T-helper 1 cell treated with Interleukin-12 subunit alpha and Interleukin-12 subunit beta and Interleukin-4 antibody, amounts not matched to agents 30 μg/mL and 1 μg/mL, for 36 hours (primary cell): ENCODE measurements at regions not wholly inside any gene's neighbourhood (a gene's known extent, or its start where the extent isn't known, plus 50 kb on each side); places are given as distances from the start of the nearest gene placed in this dataset.

Experiments used
- H3K27ac Mint-ChIP-seq: one replicate; pipeline ENCODE4 v1.8.0; 2021; ENCODE audit warnings: mild to moderate bottlenecking, mixed read lengths
- H3K27me3 Mint-ChIP-seq: one replicate; pipeline ENCODE4 v1.8.0; 2021; ENCODE audit warnings: low read depth, mixed read lengths
- H3K36me3 Mint-ChIP-seq: one replicate; pipeline ENCODE4 v1.8.0; 2021; ENCODE audit warnings: low read depth, mixed read lengths
- H3K4me1 Mint-ChIP-seq: one replicate; pipeline ENCODE4 v1.8.0; 2021; ENCODE audit warnings: low read depth, mixed read lengths
- H3K4me3 Mint-ChIP-seq: one replicate; pipeline ENCODE4 v1.8.0; 2021; ENCODE audit warnings: mild to moderate bottlenecking, moderate library complexity, mixed read lengths
- H3K9me3 Mint-ChIP-seq: one replicate; pipeline ENCODE4 v1.8.0; 2021; ENCODE audit warnings: mixed read lengths

DNA sequence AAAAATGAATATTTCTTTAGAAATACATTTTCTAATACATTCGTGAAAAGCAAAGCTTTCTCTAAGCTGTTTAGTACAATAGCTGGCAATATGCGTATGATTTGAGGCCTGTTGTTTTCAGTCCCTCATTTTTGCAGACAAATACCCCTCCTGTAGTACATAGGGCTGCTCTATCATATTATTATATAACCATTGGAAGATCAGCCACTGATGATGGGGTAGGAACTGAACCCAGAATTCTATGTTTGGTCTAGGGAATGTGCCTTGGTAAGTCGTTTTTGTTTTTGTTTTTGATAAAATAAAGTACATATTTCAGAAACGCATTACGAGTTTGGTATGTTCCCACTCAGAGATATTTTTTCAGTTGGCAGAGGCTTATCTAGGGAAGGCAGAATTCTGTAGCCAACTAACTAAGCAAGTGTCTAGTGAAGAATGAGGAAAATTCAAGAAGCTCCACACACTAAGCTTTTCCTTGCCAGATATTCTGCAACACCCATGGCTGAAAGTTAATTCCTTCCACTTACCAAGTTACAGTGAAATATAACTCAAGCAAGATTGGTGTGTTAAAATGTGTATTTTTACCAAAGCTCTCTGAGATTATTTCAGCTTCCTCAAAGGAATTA is 656.9 kb upstream of the MIR17HG start:
- Mint-ChIP-seq H3K4me3 (no peak overlapping the region), H3K27ac (no peak overlapping the region), H3K27me3 (no peaks in the 10 kb centered on the region), H3K9me3 (peaks cover 5% of the 10 kb centered on the region), H3K36me3 (no peaks in the 10 kb centered on the region), H3K4me1 (no peaks in the 10 kb centered on the region)

DNA sequence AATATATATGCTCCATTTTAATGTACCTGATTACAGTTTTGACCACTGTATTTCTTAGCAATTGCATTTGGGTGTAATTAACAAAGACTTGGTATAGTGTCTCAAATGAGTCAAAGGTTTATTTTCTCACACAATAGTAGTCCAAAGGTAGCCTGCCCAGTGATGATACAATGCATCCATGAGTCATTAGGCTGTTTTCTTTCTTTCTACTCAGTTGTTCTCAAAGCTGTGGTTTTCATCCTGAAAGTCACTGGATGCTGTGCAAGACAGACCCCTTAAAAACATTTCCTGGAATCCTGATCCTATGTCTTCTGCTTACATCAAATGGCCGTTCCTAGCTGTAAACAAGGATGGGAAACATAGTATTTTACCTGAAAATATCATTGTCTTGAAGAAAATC is 651.2 kb upstream of the MIR17HG start:
- H3K36me3 Mint-ChIP-seq: no peaks in the 10 kb centered on the region
- H3K27ac Mint-ChIP-seq: no peak overlapping the region
- no peak overlapping the region for H3K4me3 Mint-ChIP-seq
- H3K9me3 Mint-ChIP-seq: no peaks in the 10 kb centered on the region
- H3K27me3 Mint-ChIP-seq: no peaks in the 10 kb centered on the region
- H3K4me1 Mint-ChIP-seq: no peaks in the 10 kb centered on the region

DNA sequence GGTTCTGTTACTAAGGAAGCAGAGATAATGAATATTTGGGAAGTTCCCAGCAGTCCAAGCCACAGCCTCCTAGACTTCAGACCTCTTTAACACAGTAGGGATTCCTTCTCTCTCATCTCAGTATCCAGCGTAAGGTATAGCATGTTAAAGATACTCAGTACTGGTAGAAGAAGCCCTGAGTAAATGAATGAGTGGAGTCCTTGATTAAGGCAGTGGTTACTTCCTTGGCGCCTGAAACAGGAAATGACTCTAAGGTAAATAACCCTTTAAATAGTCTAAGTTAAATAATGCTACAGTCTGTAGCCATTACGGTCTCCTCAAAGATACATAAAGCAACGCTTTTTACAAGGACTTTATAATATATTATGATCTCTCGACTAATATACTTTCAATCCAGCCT is 650.8 kb upstream of the MIR17HG start:
- H3K9me3 Mint-ChIP-seq: no peaks in the 10 kb centered on the region
- H3K27ac Mint-ChIP-seq: no peak overlapping the region
- H3K4me1 Mint-ChIP-seq: no peaks in the 10 kb centered on the region
- H3K27me3 Mint-ChIP-seq: no peaks in the 10 kb centered on the region
- no peak overlapping the region for H3K4me3 Mint-ChIP-seq
- H3K36me3 Mint-ChIP-seq: no peaks in the 10 kb centered on the region

DNA sequence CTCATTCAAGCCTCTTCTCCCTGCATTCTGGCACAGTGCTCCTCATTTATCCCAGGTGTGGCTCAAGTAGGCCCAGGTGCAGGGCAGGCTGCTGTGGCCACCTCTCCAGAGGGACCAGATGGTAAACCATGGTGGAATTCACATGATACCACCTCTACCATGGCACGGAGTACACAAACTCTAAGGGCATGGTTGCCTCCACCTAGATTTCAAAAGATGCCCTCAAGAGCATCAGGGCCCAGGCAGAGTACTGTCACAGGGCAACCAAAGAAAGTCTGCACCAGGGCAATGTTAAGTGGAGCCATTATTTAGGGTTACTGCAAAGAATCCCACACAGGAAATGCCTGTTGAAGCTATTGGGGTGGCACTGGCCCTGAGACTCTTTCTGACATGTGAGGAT is 647.1 kb upstream of the MIR17HG start:
- no peaks in the 10 kb centered on the region for H3K4me1 Mint-ChIP-seq
- H3K4me3 Mint-ChIP-seq: no peak overlapping the region
- H3K27me3 Mint-ChIP-seq: no peaks in the 10 kb centered on the region
- no peaks in the 10 kb centered on the region for H3K36me3 Mint-ChIP-seq
- no peaks in the 10 kb centered on the region for H3K9me3 Mint-ChIP-seq
- H3K27ac Mint-ChIP-seq: no peak overlapping the region

DNA sequence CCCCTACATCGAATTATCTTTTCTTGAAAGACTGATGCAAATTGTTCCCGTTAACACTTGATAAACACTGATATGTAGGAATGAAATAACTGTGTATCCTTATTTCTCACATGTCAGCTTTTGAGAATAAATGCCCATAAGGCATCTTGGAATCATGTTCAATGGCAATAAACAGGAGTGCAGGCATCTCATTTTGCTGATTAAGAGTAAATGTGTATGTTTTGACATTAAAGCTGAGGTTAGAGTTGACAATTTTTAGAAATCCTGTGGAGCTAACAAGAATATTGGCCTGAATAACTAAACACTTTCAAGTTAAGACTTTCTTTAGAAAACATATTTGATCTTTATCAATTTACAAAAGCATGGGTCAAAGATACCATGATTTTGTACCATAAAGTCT is 646.2 kb upstream of the MIR17HG start:
- H3K4me1 Mint-ChIP-seq: no peaks in the 10 kb centered on the region
- no peaks in the 10 kb centered on the region for H3K36me3 Mint-ChIP-seq
- no peaks in the 10 kb centered on the region for H3K27me3 Mint-ChIP-seq
- no peaks in the 10 kb centered on the region for H3K9me3 Mint-ChIP-seq
- H3K4me3 Mint-ChIP-seq: no peak overlapping the region
- no peak overlapping the region for H3K27ac Mint-ChIP-seq

DNA sequence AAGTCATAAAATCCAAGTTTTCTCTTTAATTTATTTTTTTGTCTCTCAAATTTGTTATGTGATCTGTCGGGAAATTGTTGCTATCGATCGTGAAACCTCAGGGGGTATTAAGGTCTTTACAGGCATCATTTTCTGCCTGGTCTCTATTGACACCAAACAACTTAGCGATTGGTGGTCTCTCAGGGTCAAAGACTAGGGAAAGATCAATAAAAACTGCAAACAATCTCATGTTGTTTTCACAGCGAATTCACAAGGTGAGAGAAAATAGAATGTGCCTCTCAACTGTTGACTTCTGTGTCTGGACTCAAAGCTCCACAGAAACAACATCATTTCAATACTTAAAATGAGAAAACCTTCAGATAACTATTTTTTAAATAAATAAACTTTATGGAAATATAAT is 645.4 kb upstream of the MIR17HG start:
- Mint-ChIP-seq H3K27ac (no peak overlapping the region), H3K36me3 (no peaks in the 10 kb centered on the region), H3K27me3 (no peaks in the 10 kb centered on the region), H3K4me3 (no peak overlapping the region), H3K9me3 (peaks cover under 1% of the 10 kb centered on the region), H3K4me1 (no peaks in the 10 kb centered on the region)

GRCh38 chr13:90706631-90707030 is 640.9 kb upstream of the MIR17HG start:
- H3K27me3 Mint-ChIP-seq: no peaks in the 10 kb centered on the region
- peaks cover 4% of the 10 kb centered on the region for H3K9me3 Mint-ChIP-seq
- H3K4me3 Mint-ChIP-seq: no peak overlapping the region
- H3K36me3 Mint-ChIP-seq: no peaks in the 10 kb centered on the region
- no peak overlapping the region for H3K27ac Mint-ChIP-seq
- no peaks in the 10 kb centered on the region for H3K4me1 Mint-ChIP-seq

GRCh38 chr13:90708128-90708527 is 639.4 kb upstream of the MIR17HG start:
- no peak overlapping the region for H3K27ac Mint-ChIP-seq
- no peak overlapping the region for H3K4me3 Mint-ChIP-seq
- no peaks in the 10 kb centered on the region for H3K27me3 Mint-ChIP-seq
- H3K4me1 Mint-ChIP-seq: no peaks in the 10 kb centered on the region
- H3K9me3 Mint-ChIP-seq: peaks cover 4% of the 10 kb centered on the region
- no peaks in the 10 kb centered on the region for H3K36me3 Mint-ChIP-seq

GRCh38 chr13:90709319-90709718 is 638.2 kb upstream of the MIR17HG start:
- no peaks in the 10 kb centered on the region for H3K27me3 Mint-ChIP-seq
- no peaks in the 10 kb centered on the region for H3K4me1 Mint-ChIP-seq
- peaks cover 4% of the 10 kb centered on the region for H3K9me3 Mint-ChIP-seq
- H3K36me3 Mint-ChIP-seq: no peaks in the 10 kb centered on the region
- H3K4me3 Mint-ChIP-seq: no peak overlapping the region
- H3K27ac Mint-ChIP-seq: no peak overlapping the region

DNA sequence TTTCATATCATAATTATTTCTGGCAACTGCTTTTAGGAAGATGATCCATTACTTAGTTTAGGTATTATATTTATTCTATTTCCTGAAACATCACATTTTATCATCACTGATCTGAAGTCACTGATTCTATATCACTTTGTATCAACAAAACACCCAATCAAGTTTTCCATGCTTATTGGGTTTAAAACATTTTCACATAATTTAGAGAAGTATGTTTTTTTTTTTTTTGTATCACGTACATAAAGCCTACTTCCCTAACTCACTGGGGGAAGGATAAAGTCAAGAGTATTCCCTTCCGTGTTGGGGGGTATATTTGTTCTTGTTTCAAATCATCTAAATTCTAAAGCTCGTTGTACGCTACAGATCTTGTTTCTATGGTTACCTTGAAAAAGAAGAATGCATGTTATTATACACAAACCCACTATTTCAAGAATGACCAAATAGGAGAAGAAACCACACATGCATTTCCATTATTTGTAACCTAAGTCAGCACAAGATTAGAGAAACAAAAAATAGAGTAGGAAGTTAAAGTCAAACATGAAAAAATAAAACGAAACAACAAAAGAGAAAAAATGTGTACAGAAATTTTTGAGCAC is 637.2 kb upstream of the MIR17HG start:
- Mint-ChIP-seq H3K4me1 (no peaks in the 10 kb centered on the region), H3K36me3 (no peaks in the 10 kb centered on the region), H3K27ac (no peak overlapping the region), H3K27me3 (no peaks in the 10 kb centered on the region), H3K9me3 (peaks cover 4% of the 10 kb centered on the region), H3K4me3 (no peak overlapping the region)

DNA sequence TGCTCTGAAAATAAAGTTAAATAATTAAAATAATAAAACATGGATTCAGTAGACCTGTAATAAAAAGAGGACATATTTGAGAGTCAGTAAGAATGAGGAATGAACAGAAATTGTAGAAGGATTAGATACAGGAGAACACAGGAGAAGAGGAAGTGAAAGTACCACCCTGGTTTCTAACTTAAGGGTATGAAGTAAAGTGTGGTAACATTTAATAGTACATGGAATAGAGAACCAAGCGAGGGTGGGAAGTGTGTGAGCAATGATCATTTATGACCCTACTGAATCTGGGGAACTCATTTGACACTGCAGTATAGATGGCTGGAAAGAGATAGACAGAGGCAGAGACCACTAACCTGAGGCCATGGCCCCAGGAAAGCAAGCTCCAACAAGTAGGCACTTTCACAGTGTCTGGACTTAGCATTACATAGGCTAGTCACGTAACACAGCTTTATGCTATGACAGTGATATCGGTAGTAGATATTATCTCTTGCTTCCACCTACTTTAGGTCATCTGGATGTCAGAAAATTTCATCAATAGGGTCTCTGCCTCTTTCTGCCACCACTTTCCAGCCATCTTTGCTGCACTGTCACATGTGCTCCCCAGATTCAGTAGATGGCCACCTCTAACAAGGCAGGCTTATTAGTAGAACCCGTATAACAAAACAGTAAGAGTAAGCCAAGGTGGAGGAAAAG is 633.9 kb upstream of the MIR17HG start:
- H3K4me1 Mint-ChIP-seq: no peaks in the 10 kb centered on the region
- no peaks in the 10 kb centered on the region for H3K27me3 Mint-ChIP-seq
- H3K9me3 Mint-ChIP-seq: no peaks in the 10 kb centered on the region

GRCh38 chr13:90715485-90715884 is 632.0 kb upstream of the MIR17HG start:
- no peaks in the 10 kb centered on the region for H3K4me1 Mint-ChIP-seq

More for the DNA sequence above, 633.9 kb upstream of the MIR17HG start:
- Mint-ChIP-seq H3K4me3 (no peak overlapping the region), H3K27ac (no peak overlapping the region), H3K36me3 (no peaks in the 10 kb centered on the region)

GRCh38 chr13:90717451-90717936 is 630.0 kb upstream of the MIR17HG start:
- Mint-ChIP-seq H3K36me3 (no peaks in the 10 kb centered on the region), H3K4me1 (no peaks in the 10 kb centered on the region), H3K27ac (no peak overlapping the region), H3K27me3 (no peaks in the 10 kb centered on the region), H3K9me3 (no peaks in the 10 kb centered on the region), H3K4me3 (no peak overlapping the region)

More at GRCh38 chr13:90715485-90715884, 632.0 kb upstream of the MIR17HG start:
- Mint-ChIP-seq H3K4me3 (no peak overlapping the region), H3K27me3 (no peaks in the 10 kb centered on the region), H3K9me3 (no peaks in the 10 kb centered on the region), H3K36me3 (no peaks in the 10 kb centered on the region), H3K27ac (no peak overlapping the region)

- Mint-ChIP-seq H3K36me3 (no peaks in the 10 kb centered on the region), H3K27me3 (no peaks in the 10 kb centered on the region), H3K4me3 (no peak overlapping the region), H3K27ac (no peak overlapping the region), H3K4me1 (no peaks in the 10 kb centered on the region), H3K9me3 (no peaks in the 10 kb centered on the region)
Observed at GRCh38 chr13:90719461-90719860, 628.0 kb upstream of the MIR17HG start.

DNA sequence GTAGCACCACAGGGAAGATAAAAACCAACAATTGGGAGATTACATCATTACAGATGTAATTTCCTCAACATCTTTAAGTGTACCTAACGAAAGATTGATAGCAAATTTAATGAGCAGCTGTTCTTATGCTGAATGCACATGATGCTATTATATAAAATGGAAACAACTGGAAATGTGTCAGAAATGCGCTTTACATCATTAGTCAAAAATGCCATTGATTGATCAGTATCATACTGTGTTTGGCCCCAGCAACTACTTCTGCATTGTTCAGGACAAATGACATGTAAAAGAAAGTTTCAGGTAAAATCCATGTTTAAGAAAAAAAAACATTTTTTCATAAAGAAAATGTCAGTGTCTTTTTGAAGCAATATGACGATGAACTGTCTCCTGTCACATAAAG is 625.5 kb upstream of the MIR17HG start:
- Mint-ChIP-seq H3K27ac (no peak overlapping the region), H3K36me3 (no peaks in the 10 kb centered on the region), H3K4me3 (no peak overlapping the region), H3K27me3 (no peaks in the 10 kb centered on the region), H3K9me3 (peaks cover 3% of the 10 kb centered on the region), H3K4me1 (no peaks in the 10 kb centered on the region)
